Endothelial cell of umbilical vein (primary cell): ENCODE measurements at regions not wholly inside any gene's neighbourhood (a gene's known extent, or its start where the extent isn't known, plus 50 kb on each side); places are given as distances from the start of the nearest gene placed in this dataset.

ENCODE experiments used
- BruUV-seq: library from RNA; stranded (reverse); fragments of 400-500 nt; replicated peaks from 2 replicates; lab custom pipeline; 2021; lab: Mats Ljungman, UMichigan
- CTCF ChIA-PET: fragments of 300-600, 350-600 bp; sonication (Branson Sonifier 250); formaldehyde crosslinking; loops from one replicate; lab custom pipeline; 2021; ENCODE audit warnings: antibody characterized with exemption, inconsistent platforms; lab: Charles Lee
- POLR2A ChIA-PET: fragments of 300-600, 350-600 bp; sonication (Branson Sonifier 250); formaldehyde crosslinking; loops from one replicate; lab custom pipeline; 2021; ENCODE audit warnings: antibody characterized with exemption, inconsistent platforms; lab: Charles Lee
- DNase-seq: peaks from one replicate; pipeline ENCODE4 v3.0.0-alpha.2; 2011; ENCODE audit warnings: low read depth, low spot score
- FAIRE-seq: peaks from 2 replicates; lab custom pipeline; 2011; peaks lifted over from hg19 to GRCh38; lab: Jason Lieb, UNC
- H2AFZ ChIP-seq: 2 replicates; pipeline ENCODE4 v1.6.0; 2012; ENCODE audit warnings: low read depth, low read length, control low read depth, inconsistent platforms
- H3K27ac ChIP-seq: 2 replicates; pipeline ENCODE4 v1.5.1; 2011; ENCODE audit warnings: low read depth, mild to moderate bottlenecking, control low read depth, low read length, moderate library complexity; ENCODE audit not compliant: insufficient read depth
- H3K27me3 ChIP-seq, 2 experiments: 2 replicates each; pipeline versions ENCODE4 v1.6.0 to v1.6.1; 2011; ENCODE audit warnings: low read length in 2 of 2, mixed read lengths in 1 of 2; ENCODE audit not compliant: control insufficient read depth in 2 of 2, insufficient read depth in 2 of 2
- H3K36me3 ChIP-seq, 2 experiments: 2 replicates in 1 of 2; 3 replicates in 1 of 2; pipeline ENCODE4 v1.5.1; 2011; ENCODE audit warnings: low read length in 2 of 2, mild to moderate bottlenecking in 1 of 2, moderate library complexity in 1 of 2; ENCODE audit not compliant: control insufficient read depth in 2 of 2, insufficient read depth in 2 of 2; ENCODE audit errors: extremely low read depth in 1 of 2
- H3K4me1 ChIP-seq: 3 replicates; pipeline ENCODE4 v1.5.1; 2011; ENCODE audit warnings: mild to moderate bottlenecking, low read length; ENCODE audit not compliant: control insufficient read depth, insufficient read depth; ENCODE audit errors: extremely low read depth
- H3K4me2 ChIP-seq: 2 replicates; pipeline ENCODE4 v1.6.1; 2011; ENCODE audit warnings: low read length, control low read depth, mixed read lengths; ENCODE audit not compliant: insufficient read depth
- H3K4me3 ChIP-seq, 3 experiments: fragments of 200-600 bp in 1 of 3; sonication (generic), shearing (Covaris generic) in 1 of 3; replicated peaks in 1 of 3; 2 replicates each; pipeline ENCODE4 v1.5.1; 2011 to 2016; ENCODE audit warnings: control low read depth in 3 of 3, low read length in 3 of 3, mild to moderate bottlenecking in 2 of 3, inconsistent platforms in 1 of 3, low read depth in 1 of 3, moderate library complexity in 1 of 3; ENCODE audit not compliant: insufficient read depth in 1 of 3
- H3K79me2 ChIP-seq: 2 replicates; pipeline ENCODE4 v1.6.0; 2012; ENCODE audit warnings: low read length, inconsistent platforms; ENCODE audit not compliant: control insufficient read depth, insufficient read depth
- H3K9ac ChIP-seq: replicated peaks from 2 replicates; pipeline ENCODE3; 2011; ENCODE audit warnings: low read length, control low read depth; ENCODE audit not compliant: insufficient read depth; ENCODE audit errors: extremely low read depth
- H3K9me1 ChIP-seq: replicated peaks from 3 replicates; pipeline ENCODE4 v1.6.0; 2011; ENCODE audit warnings: mild to moderate bottlenecking, low read length; ENCODE audit not compliant: control insufficient read depth, insufficient read depth; ENCODE audit errors: extremely low read depth
- H3K9me3 ChIP-seq: replicated peaks from 2 replicates; pipeline ENCODE4 v1.5.1; 2012; ENCODE audit warnings: low read length, inconsistent platforms; ENCODE audit not compliant: control insufficient read depth, insufficient read depth
- H4K20me1 ChIP-seq: replicated peaks from 2 replicates; pipeline ENCODE3; 2011; ENCODE audit warnings: mild to moderate bottlenecking, low read length; ENCODE audit not compliant: control insufficient read depth, insufficient read depth; ENCODE audit errors: extremely low read depth
- CTCF ChIP-seq, 2 donors: IDR thresholded peaks; 1 replicate in 1 of 2; 2 replicates in 1 of 2; pipeline ENCODE4 v1.5.1; 2011; ENCODE audit warnings: low read length in 2 of 2, mild to moderate bottlenecking in 2 of 2, moderate library complexity in 2 of 2, control low read depth in 1 of 2, inconsistent platforms in 1 of 2, low read depth in 1 of 2; ENCODE audit not compliant: insufficient read depth in 1 of 2; ENCODE audit errors: extremely low read depth in 1 of 2
- FOS ChIP-seq: IDR thresholded peaks from 2 replicates; pipeline ENCODE4 v1.6.1; 2011; ENCODE audit warnings: mild to moderate bottlenecking, low read length, moderate library complexity, borderline replicate concordance; ENCODE audit not compliant: insufficient read depth
- MAX ChIP-seq: IDR thresholded peaks from 2 replicates; pipeline ENCODE4 v1.6.1; 2011; ENCODE audit not compliant: insufficient read depth, insufficient read length
- MYC ChIP-seq: IDR thresholded peaks from one replicate; pipeline ENCODE4 v1.6.1; 2011; ENCODE audit warnings: mild to moderate bottlenecking, low read depth, low read length
- POLR2A ChIP-seq: IDR thresholded peaks from 2 replicates; pipeline ENCODE4 v1.6.1; 2012; ENCODE audit warnings: low read depth, mild to moderate bottlenecking, control low read depth, low read length
- POLR2AphosphoS5 ChIP-seq: IDR thresholded peaks from 2 replicates; pipeline ENCODE4 v1.6.1; 2012; ENCODE audit warnings: low read depth, mild to moderate bottlenecking, control low read depth, low read length, moderate library complexity; ENCODE audit not compliant: insufficient read depth
- dilution Hi-C: fragments of 300-500 bp; cut with MboI; formaldehyde crosslinking; loops from one replicate; pipeline ENCODE4 v1.15.0; 2019; ENCODE audit warnings: low sequenced_read_pairs; ENCODE audit not compliant: extremely low pct_ligation_motif_present
- intact Hi-C: fragments of 100-400 bp; cut with micrococcal nuclease; formaldehyde crosslinking; loops from one replicate; pipeline ENCODE4 v1.10.0; 2022

DNA sequence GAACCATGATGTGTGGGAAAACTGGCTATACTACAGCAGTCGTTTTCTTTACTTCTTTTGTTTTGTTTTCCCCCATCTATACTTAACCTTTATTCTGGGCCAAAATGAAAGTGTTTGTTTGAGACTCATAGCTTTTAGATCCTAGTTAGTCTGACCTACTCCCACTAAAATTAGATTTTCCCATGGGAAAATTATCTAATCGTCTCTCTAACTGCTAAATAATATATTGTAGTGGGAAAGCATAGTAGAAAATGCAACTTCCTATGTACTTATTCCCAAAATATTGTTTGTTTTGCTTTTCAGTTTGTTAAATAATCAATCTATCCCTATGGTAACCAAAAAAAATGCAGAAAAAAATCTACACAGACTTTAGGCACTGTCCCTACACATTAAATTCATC lies 96.6 kb downstream of the NOC3L start:
- CTCF ChIA-PET = interaction anchor here (1.1 to 1.7 kb wide), 3 partner anchors 8 to 178 kb away, joined by 3 to 9 read pairs (median 4); no protein-coding TSS in a partner anchor
- H3K79me2 ChIP-seq = no peaks in the 10 kb centered on the region

GRCh38 chr10:94268652-94269051 lies 94.1 kb downstream of the NOC3L start:
- intact Hi-C loops (no loop called here), dilution Hi-C loops (no loop called here)
- Histone ChIP-seq H3K4me3 (no peak overlapping the region), H4K20me1 (no peaks in the 10 kb centered on the region), H3K9me1 (no peaks in the 10 kb centered on the region), H3K27me3 (no peaks in the 10 kb centered on the region), H3K4me2 (no peak overlapping the region), H3K9me3 (no peaks in the 10 kb centered on the region), H3K9ac (no peak overlapping the region), H3K36me3 (no peaks in the 10 kb centered on the region), H3K79me2 (no peaks in the 10 kb centered on the region), H3K4me1 (no peaks in the 10 kb centered on the region), H2AFZ (no peak overlapping the region), H3K27ac (no peak overlapping the region)
- POLR2A ChIA-PET = no interaction called here
- CTCF ChIA-PET = interaction anchor here (0.7 kb wide), 1 partner anchor 375 kb away, joined by 3 read pairs; the partner anchor contains the start of gene SLC35G1
- TF ChIP-seq CTCF (IDR thresholded peaks at IDR 0.05; ENCODE audit: extremely low read depth in 1 of 2, insufficient read depth in 1 of 2, low read depth in 1 of 2, low read length in 2 of 2) (no peak), POLR2A (no peak), POLR2AphosphoS5 (no peak), FOS (no peak)
- BruUV-seq = no TSS peak
- FAIRE-seq (no peak), DNase-seq (no peak)

More for the DNA sequence above, 96.6 kb downstream of the NOC3L start:
- no TSS peak for BruUV-seq
- no peak overlapping the region for H2AFZ ChIP-seq
- no peak overlapping the region for H3K4me2 ChIP-seq
- H3K4me3 ChIP-seq = no peak overlapping the region
- no peaks in the 10 kb centered on the region for H3K9me1 ChIP-seq
- no peaks in the 10 kb centered on the region for H3K9me3 ChIP-seq
- intact Hi-C loops = no loop called here
- no peak overlapping the region for H3K27ac ChIP-seq
- no peak overlapping the region for H3K9ac ChIP-seq
- dilution Hi-C loops = no loop called here
- H3K27me3 ChIP-seq = no peaks in the 10 kb centered on the region
- FAIRE-seq = no peak
- TF ChIP-seq POLR2A (no peak), POLR2AphosphoS5 (no peak), MYC (no peak), MAX (no peak), FOS (no peak)
- no peaks in the 10 kb centered on the region for H3K4me1 ChIP-seq
- no peaks in the 10 kb centered on the region for H4K20me1 ChIP-seq
- H3K36me3 ChIP-seq = no peaks in the 10 kb centered on the region
- no peak for DNase-seq
- POLR2A ChIA-PET = no interaction called here
